ENCODE measurements at regions not wholly inside any gene's neighbourhood (a gene's known extent, or its start where the extent isn't known, plus 50 kb on each side); places are given as distances from the start of the nearest gene placed in this dataset.

- no CpG with 5 or more reads among the region's 2 CpGs for WGBS, 2 experiments (ENCODE audit: extremely low coverage in 2 of 2, insufficient read length in 1 of 2)
- H3K4ac ChIP-seq (ENCODE audit: low read depth, low read length) = no peak overlapping the region
- no peak for ATAC-seq (ENCODE audit: low read depth)
- no peaks in the 10 kb centered on the region for H3K36me3 ChIP-seq (ENCODE audit: control insufficient read depth, insufficient read depth, low read length)
- H4K8ac ChIP-seq (ENCODE audit: low read depth in 2 of 2, low read length in 2 of 2) = no peak overlapping the region
- no peaks in the 10 kb centered on the region for H3K4me1 ChIP-seq (ENCODE audit: control insufficient read depth, insufficient read depth, low read length)
- H3K27ac ChIP-seq (ENCODE audit: insufficient read depth, low read length) = no peak overlapping the region
- dilution Hi-C loops (cut with HindIII; ENCODE audit: low sequenced_read_pairs, unreplicated experiment) = no loop called here
- no peak overlapping the region for H3K18ac ChIP-seq (ENCODE audit: low read depth, low read length)
- no peak overlapping the region for H2BK120ac ChIP-seq (ENCODE audit: low read depth, low read length)
- no peak overlapping the region for H2AK9ac ChIP-seq (replicated peaks; ENCODE audit: low read depth, low read length, poor library complexity)
- H3K9me3 ChIP-seq (ENCODE audit: control insufficient read depth, insufficient read depth, low read length) = no peaks in the 10 kb centered on the region
- H2BK15ac ChIP-seq (ENCODE audit: low read depth, low read length) = no peak overlapping the region
- H4K91ac ChIP-seq (ENCODE audit: insufficient read depth, low read depth, low read length) = no peak overlapping the region
- H3K9me1 ChIP-seq (ENCODE audit: insufficient read depth, low read length) = no peaks in the 10 kb centered on the region
- H3K4me2 ChIP-seq (ENCODE audit: low read depth, low read length) = no peak overlapping the region
- H3K23ac ChIP-seq (ENCODE audit: low read depth, low read length) = no peak overlapping the region
- H2BK20ac ChIP-seq (ENCODE audit: low read depth, low read length) = no peak overlapping the region
- ChIA-PET POLR2A (ENCODE audit: unreplicated experiment) (no interaction called here), CTCF (no interaction called here)
- H3K27me3 ChIP-seq (ENCODE audit: control insufficient read depth, insufficient read depth, low read length) = no peaks in the 10 kb centered on the region
- H4K5ac ChIP-seq (ENCODE audit: low read depth, low read length) = no peak overlapping the region
- in situ Hi-C loops (cut with MboI; ENCODE audit: low sequenced_read_pairs) = no loop called here
- no peak for DNase-seq
- H3K9ac ChIP-seq (ENCODE audit: low read depth, low read length) = no peak overlapping the region
- no peak overlapping the region for H2AFZ ChIP-seq (replicated peaks; ENCODE audit: low read length, poor library complexity)
- no peaks in the 10 kb centered on the region for H3K79me1 ChIP-seq (ENCODE audit: low read depth in 1 of 2, low read length in 2 of 2)
- H2BK5ac ChIP-seq (ENCODE audit: low read depth, low read length, poor library complexity, severe bottlenecking) = no peak overlapping the region
- no peak overlapping the region for H3K4me3 ChIP-seq (ENCODE audit: insufficient read depth, low read depth, low read length)
- H4K20me1 ChIP-seq (ENCODE audit: insufficient read depth, low read length) = no peaks in the 10 kb centered on the region
- no peak overlapping the region for H2AK5ac ChIP-seq (ENCODE audit: low read depth, low read length)
- no peak overlapping the region for H3K14ac ChIP-seq (replicated peaks; ENCODE audit: low read depth, low read length)
- TF ChIP-seq CEBPB (IDR thresholded peaks at IDR 0.05; ENCODE audit: low read depth, low read length) (no peak), POLR2A (IDR thresholded peaks at IDR 0.05; ENCODE audit: low read depth, low read length) (no peak), RFX5 (IDR thresholded peaks at IDR 0.05; ENCODE audit: low read depth, low read length) (no peak), USF2 (IDR thresholded peaks at IDR 0.05; ENCODE audit: low read depth, low read length) (no peak), MAFK (IDR thresholded peaks at IDR 0.05; ENCODE audit: low read depth, low read length) (no peak), NFE2L2 (IDR thresholded peaks at IDR 0.05; ENCODE audit: low read depth, low read length) (no peak), SMC3 (IDR thresholded peaks at IDR 0.05; ENCODE audit: low read depth, low read length) (no peak), ELK1 (IDR thresholded peaks at IDR 0.05; ENCODE audit: borderline replicate concordance, low read depth, low read length) (no peak), FOS (IDR thresholded peaks at IDR 0.05; ENCODE audit: low read depth, low read length) (no peak), CTCF (conservative IDR thresholded peaks at IDR 0.05; ENCODE audit: low read depth, low read length) (no peak), MAZ (IDR thresholded peaks at IDR 0.05; ENCODE audit: borderline replicate concordance, low read depth, low read length) (no peak), CHD1 (IDR thresholded peaks at IDR 0.05; ENCODE audit: low read depth, low read length) (no peak), BHLHE40 (IDR thresholded peaks at IDR 0.05; ENCODE audit: low read depth, low read length) (no peak), MXI1 (IDR thresholded peaks at IDR 0.05; ENCODE audit: borderline replicate concordance, low read depth, low read length) (no peak), RCOR1 (IDR thresholded peaks at IDR 0.05; ENCODE audit: insufficient replicate concordance, low read length) (no peak), RAD21 (IDR thresholded peaks at IDR 0.05; ENCODE audit: low read length) (no peak)
- no TSS peak for BruUV-seq (replicated peaks)
- intact Hi-C loops (cut with micrococcal nuclease) = no loop called here
- H3K56ac ChIP-seq (ENCODE audit: extremely low read depth, insufficient read depth, low read length) = no peak overlapping the region
Measured at GRCh38 chr1:190634134-190634533, 156.5 kb upstream of the BRINP3 start.

All from IMR-90 (cell line).